IMR-90 (cell line): ENCODE measurements at regions not wholly inside any gene's neighbourhood (a gene's known extent, or its start where the extent isn't known, plus 50 kb on each side); places are given as distances from the start of the nearest gene placed in this dataset.

Source experiments
- ATAC-seq: fragments of 200-7000 bp; cut with Tn5 transposase; 2 replicates; pipeline ENCODE4 v1.9.1; 2020; ENCODE audit warnings: low read depth, mild to moderate bottlenecking, moderate library complexity
- BruUV-seq: library from RNA; stranded (reverse); fragments of 400-500 nt; replicated peaks from 2 replicates; lab custom pipeline; 2021; lab: Mats Ljungman, UMichigan
- CTCF ChIA-PET: fragments of 300-600 bp; formaldehyde crosslinking; extraction: SDS; loops from one replicate; lab custom pipeline; 2021; ENCODE audit warnings: antibody characterized with exemption; lab: Yijun Ruan, JAX
- POLR2A ChIA-PET: fragments of 300-600 bp; sonication (Branson Sonifier 250); formaldehyde crosslinking; loops from one replicate; lab custom pipeline; 2022; ENCODE audit warnings: antibody characterized with exemption; ENCODE audit not compliant: unreplicated experiment; lab: Charles Lee
- DNase-seq: peaks from one replicate; pipeline ENCODE4 v3.0.0; 2013
- H2AFZ ChIP-seq: replicated peaks from 2 replicates; pipeline ENCODE3; 2013; ENCODE audit warnings: low read length, mild to moderate bottlenecking; ENCODE audit not compliant: poor library complexity
- H2AK5ac ChIP-seq: 2 replicates; pipeline ENCODE4 v1.6.1; 2013; ENCODE audit warnings: low read depth, low read length, inconsistent platforms
- H2AK9ac ChIP-seq: replicated peaks from 2 replicates; pipeline ENCODE3; 2013; ENCODE audit warnings: mild to moderate bottlenecking, low read depth, low read length, moderate library complexity; ENCODE audit not compliant: poor library complexity
- H2BK120ac ChIP-seq: 2 replicates; pipeline ENCODE4 v1.6.1; 2013; ENCODE audit warnings: low read depth, low read length, inconsistent platforms
- H2BK15ac ChIP-seq: 3 replicates; pipeline ENCODE4 v1.6.1; 2013; ENCODE audit warnings: low read depth, low read length, inconsistent platforms
- H2BK20ac ChIP-seq: 2 replicates; pipeline ENCODE4 v1.6.1; 2013; ENCODE audit warnings: low read depth, mild to moderate bottlenecking, inconsistent platforms, low read length, moderate library complexity
- H2BK5ac ChIP-seq: 2 replicates; pipeline ENCODE4 v1.6.1; 2013; ENCODE audit warnings: mild to moderate bottlenecking, low read depth, low read length, inconsistent platforms; ENCODE audit not compliant: poor library complexity, severe bottlenecking
- H3K14ac ChIP-seq: replicated peaks from 2 replicates; pipeline ENCODE4 v1.6.1; 2013; ENCODE audit warnings: low read depth, low read length, inconsistent platforms
- H3K18ac ChIP-seq: 2 replicates; pipeline ENCODE4 v1.6.1; 2013; ENCODE audit warnings: low read depth, low read length, control low read depth
- H3K23ac ChIP-seq: 2 replicates; pipeline ENCODE4 v1.6.1; 2013; ENCODE audit warnings: low read depth, low read length, inconsistent platforms
- H3K27ac ChIP-seq: 2 replicates; pipeline ENCODE4 v1.5.1; 2013; ENCODE audit warnings: mild to moderate bottlenecking, control low read depth, low read length; ENCODE audit not compliant: insufficient read depth
- H3K27me3 ChIP-seq: 2 replicates; pipeline ENCODE4 v1.6.1; 2013; ENCODE audit warnings: low read length; ENCODE audit not compliant: control insufficient read depth, insufficient read depth
- H3K36me3 ChIP-seq: 2 replicates; pipeline ENCODE4 v1.6.1; 2013; ENCODE audit warnings: low read length, mixed read lengths; ENCODE audit not compliant: control insufficient read depth, insufficient read depth
- H3K4ac ChIP-seq: 2 replicates; pipeline ENCODE4 v1.6.1; 2013; ENCODE audit warnings: low read depth, low read length, inconsistent platforms
- H3K4me1 ChIP-seq: 2 replicates; pipeline ENCODE4 v1.6.1; 2013; ENCODE audit warnings: low read length, mixed read lengths; ENCODE audit not compliant: control insufficient read depth, insufficient read depth
- H3K4me2 ChIP-seq: 2 replicates; pipeline ENCODE4 v1.6.1; 2013; ENCODE audit warnings: low read depth, mild to moderate bottlenecking, control low read depth, low read length, moderate library complexity
- H3K4me3 ChIP-seq: 2 replicates; pipeline ENCODE4 v1.5.1; 2013; ENCODE audit warnings: low read depth, mild to moderate bottlenecking, control low read depth, low read length, moderate library complexity; ENCODE audit not compliant: insufficient read depth
- H3K56ac ChIP-seq: 2 replicates; pipeline ENCODE4 v1.6.1; 2013; ENCODE audit warnings: low read length, inconsistent platforms; ENCODE audit not compliant: insufficient read depth; ENCODE audit errors: extremely low read depth
- H3K79me1 ChIP-seq, 2 experiments: 2 replicates each; pipeline ENCODE4 v1.6.1; 2013; ENCODE audit warnings: low read length in 2 of 2, inconsistent platforms in 1 of 2, low read depth in 1 of 2
- H3K9ac ChIP-seq: 2 replicates; pipeline ENCODE4 v1.6.1; 2013; ENCODE audit warnings: low read depth, low read length, control low read depth
- H3K9me1 ChIP-seq: 2 replicates; pipeline ENCODE4 v1.6.1; 2013; ENCODE audit warnings: low read length, inconsistent platforms; ENCODE audit not compliant: insufficient read depth
- H3K9me3 ChIP-seq: 2 replicates; pipeline ENCODE4 v1.6.1; 2013; ENCODE audit warnings: low read length; ENCODE audit not compliant: control insufficient read depth, insufficient read depth
- H4K20me1 ChIP-seq: 2 replicates; pipeline ENCODE4 v1.6.1; 2013; ENCODE audit warnings: low read length, inconsistent platforms; ENCODE audit not compliant: insufficient read depth
- H4K5ac ChIP-seq: 2 replicates; pipeline ENCODE4 v1.6.1; 2013; ENCODE audit warnings: mild to moderate bottlenecking, low read depth, low read length, control low read depth
- H4K8ac ChIP-seq, 2 experiments: 2 replicates each; pipeline ENCODE4 v1.6.1; 2013; ENCODE audit warnings: low read depth in 2 of 2, low read length in 2 of 2, control low read depth in 1 of 2, inconsistent platforms in 1 of 2
- H4K91ac ChIP-seq: 2 replicates; pipeline ENCODE4 v1.6.1; 2013; ENCODE audit warnings: low read depth, low read length, inconsistent platforms; ENCODE audit not compliant: insufficient read depth
- BHLHE40 ChIP-seq: fragments of 150-350 bp; IDR thresholded peaks from 2 replicates; pipeline ENCODE4 v1.6.1; 2016; ENCODE audit warnings: mild to moderate bottlenecking, low read depth, low read length
- CEBPB ChIP-seq: IDR thresholded peaks from 2 replicates; pipeline ENCODE4 v1.6.1; 2012; ENCODE audit warnings: low read depth, low read length, improper control_type of control experiment
- CHD1 ChIP-seq: IDR thresholded peaks from 2 replicates; pipeline ENCODE4 v1.6.1; 2012; ENCODE audit warnings: low read depth, low read length, improper control_type of control experiment
- CTCF ChIP-seq: conservative IDR thresholded peaks from 2 replicates; pipeline ENCODE4 v1.5.1; 2012; ENCODE audit warnings: mild to moderate bottlenecking, low read depth, low read length, improper control_type of control experiment
- ELK1 ChIP-seq: fragments of 150-350 bp; IDR thresholded peaks from 2 replicates; pipeline ENCODE4 v1.6.1; 2016; ENCODE audit warnings: low read depth, mild to moderate bottlenecking, low read length, moderate library complexity, borderline replicate concordance
- FOS ChIP-seq: fragments of 150-350 bp; IDR thresholded peaks from 2 replicates; pipeline ENCODE4 v1.6.1; 2016; ENCODE audit warnings: low read depth, low read length
- MAFK ChIP-seq: IDR thresholded peaks from 2 replicates; pipeline ENCODE4 v1.6.1; 2012; ENCODE audit warnings: low read depth, low read length, improper control_type of control experiment
- MAZ ChIP-seq: IDR thresholded peaks from 2 replicates; pipeline ENCODE4 v1.6.1; 2012; ENCODE audit warnings: low read depth, mild to moderate bottlenecking, low read length, improper control_type of control experiment, moderate library complexity, borderline replicate concordance
- MXI1 ChIP-seq: IDR thresholded peaks from 2 replicates; pipeline ENCODE4 v1.6.1; 2012; ENCODE audit warnings: low read depth, mild to moderate bottlenecking, low read length, moderate library complexity, borderline replicate concordance
- NFE2L2 ChIP-seq: fragments of 150-350 bp; IDR thresholded peaks from 2 replicates; pipeline ENCODE4 v1.6.1; 2016; ENCODE audit warnings: low read depth, mild to moderate bottlenecking, low read length
- POLR2A ChIP-seq: IDR thresholded peaks from 2 replicates; pipeline ENCODE4 v1.6.1; 2012; ENCODE audit warnings: mild to moderate bottlenecking, low read depth, low read length
- RAD21 ChIP-seq: IDR thresholded peaks from 2 replicates; pipeline ENCODE4 v1.6.1; 2012; ENCODE audit warnings: low read length, improper control_type of control experiment
- RCOR1 ChIP-seq: IDR thresholded peaks from 2 replicates; pipeline ENCODE4 v1.6.1; 2012; ENCODE audit warnings: mild to moderate bottlenecking, low read length, improper control_type of control experiment; ENCODE audit not compliant: insufficient replicate concordance
- RFX5 ChIP-seq: IDR thresholded peaks from 2 replicates; pipeline ENCODE4 v1.8.0; 2012; ENCODE audit warnings: low read depth, mild to moderate bottlenecking, low read length, moderate library complexity
- SMC3 ChIP-seq: fragments of 150-350 bp; IDR thresholded peaks from 2 replicates; pipeline ENCODE4 v1.6.1; 2016; ENCODE audit warnings: low read depth, mild to moderate bottlenecking, antibody characterized with exemption, low read length, moderate library complexity
- USF2 ChIP-seq: fragments of 150-350 bp; IDR thresholded peaks from 2 replicates; pipeline ENCODE4 v1.6.1; 2017; ENCODE audit warnings: mild to moderate bottlenecking, antibody characterized with exemption, low read length, low read depth
- WGBS, 2 experiments: methylation state at CpG; one replicate each; pipeline versions ENCODE4 v1.1.5 to v1.1.7; 2013; ENCODE audit warnings: missing lambda C conversion rate in 2 of 2; ENCODE audit not compliant: insufficient read length in 1 of 2; ENCODE audit errors: extremely low coverage in 2 of 2; 5-methylcytosine and 5-hydroxymethylcytosine counted together
- dilution Hi-C: fragments of 300-500 bp; cut with HindIII; formaldehyde crosslinking; loops from one replicate; pipeline ENCODE4 v1.14.3; 2018; ENCODE audit warnings: low sequenced_read_pairs; ENCODE audit not compliant: unreplicated experiment
- in situ Hi-C: fragments of 300-500 bp; cut with MboI; formaldehyde crosslinking; loops from 3 replicates; pipeline ENCODE4 v1.14.3; 2019; ENCODE audit warnings: low sequenced_read_pairs, inconsistent platforms, mixed read lengths
- intact Hi-C: fragments of 100-400 bp; cut with micrococcal nuclease; formaldehyde crosslinking; loops from 2 replicates; pipeline ENCODE4 v1.10.0; 2022

- Histone ChIP-seq H3K4ac (no peak overlapping the region), H2BK120ac (no peak overlapping the region), H2BK15ac (no peak overlapping the region), H3K9ac (no peak overlapping the region), H3K18ac (no peak overlapping the region), H3K4me1 (no peaks in the 10 kb centered on the region), H3K4me2 (no peak overlapping the region), H3K36me3 (no peaks in the 10 kb centered on the region), H4K8ac (no peak overlapping the region), H2AFZ (no peak overlapping the region), H4K91ac (no peak overlapping the region), H3K27me3 (no peaks in the 10 kb centered on the region), H3K27ac (no peak overlapping the region), H3K23ac (no peak overlapping the region), H3K79me1 (no peaks in the 10 kb centered on the region), H3K9me1 (no peaks in the 10 kb centered on the region), H2BK20ac (no peak overlapping the region), H3K9me3 (no peaks in the 10 kb centered on the region), H4K20me1 (no peaks in the 10 kb centered on the region), H4K5ac (no peak overlapping the region), H3K14ac (no peak overlapping the region), H2AK9ac (no peak overlapping the region), H2BK5ac (no peak overlapping the region), H3K56ac (no peak overlapping the region), H3K4me3 (no peak overlapping the region), H2AK5ac (no peak overlapping the region)
- POLR2A ChIA-PET = no interaction called here
- ATAC-seq (no peak), DNase-seq (no peak)
- in situ Hi-C loops = no loop called here
- no peak for TF ChIP-seq POLR2A
- TF ChIP-seq ELK1 = no peak
- no peak for TF ChIP-seq SMC3
- TF ChIP-seq FOS = no peak
- no peak for TF ChIP-seq CTCF
- TF ChIP-seq CHD1 = no peak
- no peak for TF ChIP-seq USF2
- TF ChIP-seq RAD21 = no peak
- TF ChIP-seq MAFK = no peak
- TF ChIP-seq MXI1 = no peak
- no peak for TF ChIP-seq CEBPB
- TF ChIP-seq BHLHE40 = no peak
- no peak for TF ChIP-seq RCOR1
- no peak for TF ChIP-seq RFX5
- TF ChIP-seq MAZ = no peak
- no peak for TF ChIP-seq NFE2L2
- CTCF ChIA-PET = no interaction called here
- WGBS, 2 experiments = no CpG with 5 or more reads among the region's 3 CpGs
- no TSS peak for BruUV-seq
- intact Hi-C loops = no loop called here
- dilution Hi-C loops = no loop called here
These were observed 669.6 kb upstream of the DPPA4 start for GRCh38 chr3:110006913-110007312.
